ENCODE measurements at regions not wholly inside any gene's neighbourhood (a gene's known extent, or its start where the extent isn't known, plus 50 kb on each side); places are given as distances from the start of the nearest gene placed in this dataset.

DNA sequence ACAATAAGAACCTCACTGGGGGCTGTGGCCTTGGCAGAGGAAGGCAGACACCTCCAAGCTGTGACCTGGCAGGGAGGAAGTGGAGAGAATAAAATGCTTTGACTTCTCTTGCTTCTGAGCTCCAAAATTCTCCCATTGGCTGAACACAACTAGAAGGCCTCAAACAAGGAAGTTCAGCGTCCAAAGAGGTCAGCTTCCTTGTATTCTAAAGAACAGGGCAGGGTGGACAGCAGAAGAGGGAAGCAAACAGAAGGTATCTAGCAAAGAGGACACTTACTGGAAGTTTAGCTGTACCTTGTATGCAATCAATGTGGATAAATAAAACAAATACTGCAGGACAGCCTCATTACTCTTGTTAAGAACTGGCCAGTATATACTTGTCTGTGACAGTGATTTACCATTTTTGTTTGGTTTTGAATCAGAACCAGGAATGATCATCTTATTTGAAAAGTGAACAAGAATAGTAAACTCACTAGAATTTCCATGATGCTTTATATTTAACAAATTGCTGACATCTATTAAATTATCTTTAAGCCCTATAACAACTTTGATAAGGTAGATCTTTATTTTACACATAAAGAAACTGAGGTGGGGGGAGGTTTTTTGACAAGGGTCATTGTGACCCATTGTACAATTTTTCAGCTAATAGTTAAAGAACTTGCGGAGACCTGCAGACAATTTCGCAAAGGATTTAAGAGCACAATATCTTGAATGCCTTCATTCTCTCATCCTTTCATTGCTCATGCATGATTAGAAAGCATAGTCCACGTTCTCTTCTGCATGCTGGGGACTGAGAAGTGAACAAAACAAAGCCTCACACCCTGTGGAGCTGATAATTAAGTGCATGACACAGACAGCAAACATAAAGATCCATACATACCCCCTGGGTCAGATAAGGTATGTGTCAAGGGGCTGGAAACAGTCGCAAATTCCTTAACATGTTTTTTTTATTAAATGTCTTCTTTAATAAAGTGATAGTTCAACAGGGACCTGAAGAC lies 1448.0 kb downstream of the AACS start:
- no peak for TF ChIP-seq POLR2AphosphoS5 (IDR thresholded peaks at IDR 0.05)
- TF ChIP-seq, protein P1, sequence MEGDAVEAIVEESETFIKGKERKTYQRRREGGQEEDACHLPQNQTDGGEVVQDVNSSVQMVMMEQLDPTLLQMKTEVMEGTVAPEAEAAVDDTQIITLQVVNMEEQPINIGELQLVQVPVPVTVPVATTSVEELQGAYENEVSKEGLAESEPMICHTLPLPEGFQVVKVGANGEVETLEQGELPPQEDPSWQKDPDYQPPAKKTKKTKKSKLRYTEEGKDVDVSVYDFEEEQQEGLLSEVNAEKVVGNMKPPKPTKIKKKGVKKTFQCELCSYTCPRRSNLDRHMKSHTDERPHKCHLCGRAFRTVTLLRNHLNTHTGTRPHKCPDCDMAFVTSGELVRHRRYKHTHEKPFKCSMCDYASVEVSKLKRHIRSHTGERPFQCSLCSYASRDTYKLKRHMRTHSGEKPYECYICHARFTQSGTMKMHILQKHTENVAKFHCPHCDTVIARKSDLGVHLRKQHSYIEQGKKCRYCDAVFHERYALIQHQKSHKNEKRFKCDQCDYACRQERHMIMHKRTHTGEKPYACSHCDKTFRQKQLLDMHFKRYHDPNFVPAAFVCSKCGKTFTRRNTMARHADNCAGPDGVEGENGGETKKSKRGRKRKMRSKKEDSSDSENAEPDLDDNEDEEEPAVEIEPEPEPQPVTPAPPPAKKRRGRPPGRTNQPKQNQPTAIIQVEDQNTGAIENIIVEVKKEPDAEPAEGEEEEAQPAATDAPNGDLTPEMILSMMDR (IDR thresholded peaks at IDR 0.05 in 8 of 11, conservative IDR thresholded peaks at IDR 0.05 in 3 of 11), result no peak
